NCI-H1436 (cell line): ENCODE measurements at regions not wholly inside any gene's neighbourhood (a gene's known extent, or its start where the extent isn't known, plus 50 kb on each side); places are given as distances from the start of the nearest gene placed in this dataset.
"Not testable (repeated sequence)": the region's sequence is repeated elsewhere in the genome, so short reads cannot be mapped to it uniquely, and the experiment has no call there.

Experiments
- DNase-seq: peaks from one replicate; lab custom pipeline; 2025; lab: John Stamatoyannopoulos, UW

GRCh38 chr2:223464071-223464470, 138.1 kb downstream of the SCG2 start:
- DNase-seq: no peak

- no peak for DNase-seq
Observed at GRCh38 chr2:223465793-223466192, 136.4 kb downstream of the SCG2 start.

- DNase-seq: no peak
Observed at GRCh38 chr2:223467196-223467595, 135.0 kb downstream of the SCG2 start.

GRCh38 chr2:223469270-223470046, 132.7 kb downstream of the SCG2 start:
- no peak for DNase-seq

- DNase-seq: no peak
Observed at GRCh38 chr2:223470602-223471001, 131.6 kb downstream of the SCG2 start.

- no peak for DNase-seq
Observed at GRCh38 chr2:223472771-223473170, 129.4 kb downstream of the SCG2 start.

- no peak for DNase-seq
Observed at GRCh38 chr2:223474893-223475292, 127.3 kb downstream of the SCG2 start.

GRCh38 chr2:223475901-223476300, 126.3 kb downstream of the SCG2 start:
- DNase-seq: no peak

- no peak for DNase-seq
Observed at GRCh38 chr2:223477318-223477717, 124.8 kb downstream of the SCG2 start.

- no peak for DNase-seq
Observed at GRCh38 chr2:223481486-223481885, 120.7 kb downstream of the SCG2 start.

GRCh38 chr2:223486751-223487150, 115.4 kb downstream of the SCG2 start:
- DNase-seq: no peak

GRCh38 chr2:223487214-223487846, 114.8 kb downstream of the SCG2 start:
- no peak for DNase-seq

GRCh38 chr2:223488814-223489213, 113.3 kb downstream of the SCG2 start:
- no peak for DNase-seq

GRCh38 chr2:223494496-223494895, 107.7 kb downstream of the SCG2 start:
- DNase-seq: no peak

GRCh38 chr2:223494942-223495341, 107.2 kb downstream of the SCG2 start:
- no peak for DNase-seq

GRCh38 chr2:223496853-223497252, 105.3 kb downstream of the SCG2 start:
- not testable (repeated sequence) for DNase-seq

GRCh38 chr2:223500709-223501108, 101.5 kb downstream of the SCG2 start:
- DNase-seq: no peak

GRCh38 chr2:223501641-223502040, 100.5 kb downstream of the SCG2 start:
- no peak for DNase-seq

- DNase-seq: no peak
Observed at GRCh38 chr2:223503746-223504145, 98.4 kb downstream of the SCG2 start.

GRCh38 chr2:223508372-223508771, 93.8 kb downstream of the SCG2 start:
- no peak for DNase-seq

- DNase-seq: no peak
Observed at GRCh38 chr2:223510713-223511112, 91.4 kb downstream of the SCG2 start.

GRCh38 chr2:223511168-223511567, 91.0 kb downstream of the SCG2 start:
- DNase-seq: no peak

GRCh38 chr2:223513771-223514455, 88.2 kb downstream of the SCG2 start:
- no peak for DNase-seq
